Activated CD8-positive, alpha-beta memory T cell treated with anti-CD3 and anti-CD28 coated beads, Interleukin-2, amount 50 U/mL, for 4 hours (primary cell): ENCODE measurements at regions not wholly inside any gene's neighbourhood (a gene's known extent, or its start where the extent isn't known, plus 50 kb on each side); places are given as distances from the start of the nearest gene placed in this dataset.
"Not testable (repeated sequence)": the region's sequence is repeated elsewhere in the genome, so short reads cannot be mapped to it uniquely, and the experiment has no call there.

Experiments
- DNase-seq: peaks from one replicate; pipeline ENCODE4 v3.0.0-alpha.2; 2020

- no peak for DNase-seq
Observed at GRCh38 chr4:81754169-81754568, 282.5 kb upstream of the RASGEF1B start.

- no peak for DNase-seq
Observed at GRCh38 chr4:81751531-81752289, 280.0 kb upstream of the RASGEF1B start.

- no peak for DNase-seq
Observed at GRCh38 chr4:81747242-81747930, 275.7 kb upstream of the RASGEF1B start.

GRCh38 chr4:81746773-81747172 is 275.1 kb upstream of the RASGEF1B start:
- no peak for DNase-seq

- DNase-seq, result no peak
Observed at GRCh38 chr4:81746071-81746470, 274.4 kb upstream of the RASGEF1B start.

GRCh38 chr4:81745050-81745449 is 273.3 kb upstream of the RASGEF1B start:
- DNase-seq, result no peak

- no peak for DNase-seq
Observed at GRCh38 chr4:81743731-81744435, 272.2 kb upstream of the RASGEF1B start.

GRCh38 chr4:81740487-81740886 is 268.8 kb upstream of the RASGEF1B start:
- DNase-seq, result no peak

- no peak for DNase-seq
Observed at GRCh38 chr4:81738891-81739290, 267.2 kb upstream of the RASGEF1B start.

GRCh38 chr4:81737865-81738559 is 266.3 kb upstream of the RASGEF1B start:
- DNase-seq, result no peak

- DNase-seq, result no peak
Observed at GRCh38 chr4:81736324-81736723, 264.6 kb upstream of the RASGEF1B start.

GRCh38 chr4:81732980-81733379 is 261.3 kb upstream of the RASGEF1B start:
- no peak for DNase-seq

- DNase-seq, result peak; percentile 55
Observed at GRCh38 chr4:81724925-81725329, 253.2 kb upstream of the RASGEF1B start.

GRCh38 chr4:81723927-81724587 is 252.3 kb upstream of the RASGEF1B start:
- DNase-seq, result peak; percentile 26

- no peak for DNase-seq
Observed at GRCh38 chr4:81723019-81723884, 251.5 kb upstream of the RASGEF1B start.

GRCh38 chr4:81722290-81722851 is 250.7 kb upstream of the RASGEF1B start:
- no peak for DNase-seq

- DNase-seq, result no peak
Observed at GRCh38 chr4:81715757-81716156, 244.1 kb upstream of the RASGEF1B start.

GRCh38 chr4:81715357-81715756 is 243.7 kb upstream of the RASGEF1B start:
- not testable (repeated sequence) for DNase-seq

GRCh38 chr4:81714291-81714690 is 242.6 kb upstream of the RASGEF1B start:
- DNase-seq, result no peak

- DNase-seq, result no peak
Observed at GRCh38 chr4:81712714-81713113, 241.0 kb upstream of the RASGEF1B start.

GRCh38 chr4:81704461-81704860 is 232.8 kb upstream of the RASGEF1B start:
- DNase-seq, result no peak
